Gastrocnemius medialis (tissue), 4 donors: ENCODE measurements at regions not wholly inside any gene's neighbourhood (a gene's known extent, or its start where the extent isn't known, plus 50 kb on each side); places are given as distances from the start of the nearest gene placed in this dataset.

Experiments used
- ATAC-seq, 2 donors: fragments of 150-250 bp; one replicate each; pipeline ENCODE4 v1.9.1; 2016
- DNase-seq, 2 donors: peaks; one replicate each; pipeline ENCODE4 v3.0.0-alpha.2; 2019
- H3K27ac ChIP-seq, 4 donors: fragments of 200-600 bp; sonication (generic); 1 replicate in 1 of 4; 2 replicates in 3 of 4; pipeline ENCODE4 v1.5.1; 2016 to 2018; ENCODE audit warnings: mild to moderate bottlenecking in 2 of 4, moderate library complexity in 1 of 4
- H3K27me3 ChIP-seq, 3 donors: fragments of 200-600 bp; sonication (generic) in 2 of 3; 1 replicate in 1 of 3; 2 replicates in 2 of 3; pipeline versions ENCODE4 v1.5.1 to v1.6.0; 2016 to 2019; ENCODE audit warnings: mild to moderate bottlenecking in 1 of 3, moderate library complexity in 1 of 3
- H3K36me3 ChIP-seq, 2 donors: fragments of 200-600 bp; sonication (generic) in 1 of 2; one replicate each; pipeline ENCODE4 v1.5.1; 2017 to 2018
- H3K4me1 ChIP-seq, 2 donors: fragments of 200-600 bp; sonication (generic) in 1 of 2; one replicate each; pipeline ENCODE4 v1.5.1; 2016 to 2017; ENCODE audit warnings: mild to moderate bottlenecking in 2 of 2
- H3K4me3 ChIP-seq, 4 donors: fragments of 200-600 bp; sonication (generic) in 3 of 4; 1 replicate in 1 of 4; 2 replicates in 3 of 4; pipeline ENCODE4 v1.5.1; 2016 to 2019; ENCODE audit warnings: mild to moderate bottlenecking in 2 of 4
- H3K9me3 ChIP-seq, 3 donors: fragments of 200-600 bp; sonication (generic) in 2 of 3; 1 replicate in 1 of 3; 2 replicates in 2 of 3; pipeline ENCODE4 v1.5.1; 2016 to 2019
- CTCF ChIP-seq, 5 experiments: fragments of 450-650 bp in 3 of 5; fragments of 200-600 bp in 2 of 5; sonication (generic) in 2 of 5; IDR thresholded peaks in 4 of 5; conservative IDR thresholded peaks in 1 of 5; 1 replicate in 4 of 5; 2 replicates in 1 of 5; pipeline ENCODE4 v1.5.1; 2016 to 2019; ENCODE audit warnings: antibody characterized with exemption in 5 of 5, mild to moderate bottlenecking in 3 of 5, moderate library complexity in 3 of 5
- POLR2A ChIP-seq, 2 donors: fragments of 450-650 bp; IDR thresholded peaks; one replicate each; pipeline ENCODE4 v1.6.1; 2017; ENCODE audit warnings: antibody characterized with exemption in 2 of 2, mild to moderate bottlenecking in 2 of 2, moderate library complexity in 2 of 2
- in situ Hi-C, 4 donors: fragments of 200-750 bp; cut with MboI; loops; one replicate each; pipeline versions ENCODE4 v1.15.0 to v1.8.0; 2017; ENCODE audit warnings: low sequenced_read_pairs in 4 of 4
- intact Hi-C: fragments of 100-400 bp; cut with DNase I; formaldehyde crosslinking; loops from one replicate; pipeline ENCODE4 v1.15.1; 2023; ENCODE audit warnings: low total_unique reads

GRCh38 chr10:9315292-9315691 lies 1260.8 kb downstream of the GATA3 start:
- in situ Hi-C loops: no loop called here
- Histone ChIP-seq H3K4me3 (no peak overlapping the region), H3K4me1 (no peaks in the 10 kb centered on the region), H3K27me3 (no peaks in the 10 kb centered on the region), H3K36me3 (no peaks in the 10 kb centered on the region), H3K27ac (no peak overlapping the region), H3K9me3 (no peaks in the 10 kb centered on the region)
- ATAC-seq (no peak), DNase-seq (no peak)
- intact Hi-C loops: no loop called here
- TF ChIP-seq POLR2A (IDR thresholded peaks at IDR 0.05): no peak
- TF ChIP-seq CTCF (IDR thresholded peaks at IDR 0.05 in 4 of 5, conservative IDR thresholded peaks at IDR 0.05 in 1 of 5): no peak

- no peak overlapping the region for H3K4me3 ChIP-seq
- in situ Hi-C loops (loop anchor here in 1 of 4 donors (25.0 kb wide), 1 partner anchor 1356 kb away; no protein-coding TSS in a partner anchor), intact Hi-C loops (loop anchor here (10.0 kb wide), 1 partner anchor 1943 kb away; no protein-coding TSS in a partner anchor)
- H3K27ac ChIP-seq: no peak overlapping the region
- H3K27me3 ChIP-seq: no peaks in the 10 kb centered on the region
- DNase-seq (no peak), ATAC-seq (peak; percentile 16 to 65)
- no peaks in the 10 kb centered on the region for H3K9me3 ChIP-seq
- H3K36me3 ChIP-seq: no peaks in the 10 kb centered on the region
- TF ChIP-seq POLR2A (IDR thresholded peaks at IDR 0.05): no peak
- peak; percentile 28 to 74 (median 66) for TF ChIP-seq CTCF (IDR thresholded peaks at IDR 0.05 in 4 of 5, conservative IDR thresholded peaks at IDR 0.05 in 1 of 5)
- H3K4me1 ChIP-seq: no peaks in the 10 kb centered on the region
Measured at GRCh38 chr10:9331583-9332008, 1277.1 kb downstream of the GATA3 start.

GRCh38 chr10:9334270-9334669 lies 1279.8 kb downstream of the GATA3 start:
- DNase-seq: no peak
- Histone ChIP-seq H3K36me3 (no peaks in the 10 kb centered on the region), H3K27me3 (no peaks in the 10 kb centered on the region), H3K4me1 (no peaks in the 10 kb centered on the region), H3K27ac (no peak overlapping the region), H3K9me3 (no peaks in the 10 kb centered on the region), H3K4me3 (no peak overlapping the region)
- intact Hi-C loops: loop anchor here (10.0 kb wide), 1 partner anchor 1941 kb away; no protein-coding TSS in a partner anchor
- ATAC-seq: no peak
- TF ChIP-seq POLR2A (IDR thresholded peaks at IDR 0.05) (no peak), CTCF (IDR thresholded peaks at IDR 0.05 in 4 of 5, conservative IDR thresholded peaks at IDR 0.05 in 1 of 5) (no peak)
- in situ Hi-C loops: loop anchor here in 1 of 4 donors (25.0 kb wide), 1 partner anchor 1353 kb away; no protein-coding TSS in a partner anchor

GRCh38 chr10:9339716-9340115 lies 1285.2 kb downstream of the GATA3 start:
- Histone ChIP-seq H3K4me3 (no peak overlapping the region), H3K27ac (no peak overlapping the region), H3K4me1 (no peaks in the 10 kb centered on the region), H3K27me3 (no peaks in the 10 kb centered on the region), H3K9me3 (no peaks in the 10 kb centered on the region), H3K36me3 (no peaks in the 10 kb centered on the region)
- intact Hi-C loops: loop anchor here (10.0 kb wide), 1 partner anchor 1935 kb away; no protein-coding TSS in a partner anchor
- TF ChIP-seq CTCF (IDR thresholded peaks at IDR 0.05 in 4 of 5, conservative IDR thresholded peaks at IDR 0.05 in 1 of 5): no peak
- TF ChIP-seq POLR2A (IDR thresholded peaks at IDR 0.05): no peak
- ATAC-seq (no peak), DNase-seq (no peak)
- in situ Hi-C loops: loop anchor here in 1 of 4 donors (25.0 kb wide), 1 partner anchor 1348 kb away; no protein-coding TSS in a partner anchor
